ENCODE measurements at regions not wholly inside any gene's neighbourhood (a gene's known extent, or its start where the extent isn't known, plus 50 kb on each side); places are given as distances from the start of the nearest gene placed in this dataset.

DNA sequence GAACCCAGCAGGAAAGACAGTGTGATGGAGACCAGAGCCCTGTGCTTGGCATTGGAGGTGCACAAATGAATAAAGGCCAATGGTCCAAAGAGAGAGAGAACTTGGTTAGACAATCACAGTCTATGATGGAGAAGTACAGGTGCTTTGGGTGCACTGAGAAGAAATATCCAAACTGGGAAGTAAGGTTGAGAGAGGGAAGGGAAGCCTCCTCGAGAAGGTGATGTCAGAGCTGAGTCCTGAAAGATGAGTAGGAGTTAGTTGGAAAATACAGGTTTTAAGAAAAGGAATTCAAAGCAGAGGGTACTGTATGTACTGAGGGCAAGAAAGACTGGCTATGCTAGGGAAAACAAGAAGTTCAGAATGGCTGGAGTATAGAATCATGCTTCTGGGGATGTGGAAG, 94.1 kb upstream of the CD53 start:
- Mint-ChIP-seq H3K4me3 (no peak overlapping the region), H3K27ac (no peak overlapping the region), H3K9me3 (no peaks in the 10 kb centered on the region), H3K4me1 (peaks cover 15% of the 10 kb centered on the region), H3K36me3 (ENCODE audit: low read depth) (no peaks in the 10 kb centered on the region), H3K27me3 (peaks cover 20% of the 10 kb centered on the region)
- DNase-seq, result no peak
- intact Hi-C loops (cut with micrococcal nuclease), result no loop called here

DNA sequence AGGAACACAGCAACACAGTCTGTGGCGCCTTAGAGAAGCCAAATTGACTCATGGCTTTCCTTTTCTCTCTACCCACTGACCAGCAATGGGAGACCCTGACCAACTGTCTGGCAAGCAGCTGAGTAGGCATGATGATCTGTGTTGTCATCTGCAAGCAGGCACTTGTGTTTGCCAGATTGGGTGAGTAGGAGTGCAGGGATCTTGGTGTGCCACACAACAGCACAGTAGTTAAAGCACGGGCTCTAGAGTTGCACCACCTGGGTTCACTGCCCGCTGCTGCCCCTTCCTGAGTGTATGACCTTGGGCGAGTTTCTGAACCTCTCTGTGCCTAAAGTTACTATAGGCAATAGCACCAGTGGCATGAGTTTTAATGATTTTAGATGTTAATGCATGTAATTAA, 95.7 kb upstream of the CD53 start:
- H3K9me3 Mint-ChIP-seq, result no peaks in the 10 kb centered on the region
- intact Hi-C loops (cut with micrococcal nuclease), result no loop called here
- no peaks in the 10 kb centered on the region for H3K36me3 Mint-ChIP-seq (ENCODE audit: low read depth)
- peaks cover 7% of the 10 kb centered on the region for H3K4me1 Mint-ChIP-seq
- H3K27ac Mint-ChIP-seq, result no peak overlapping the region
- DNase-seq, result no peak
- peaks cover 32% of the 10 kb centered on the region for H3K27me3 Mint-ChIP-seq
- no peak overlapping the region for H3K4me3 Mint-ChIP-seq

- H3K27me3 Mint-ChIP-seq, result peaks cover 39% of the 10 kb centered on the region
- H3K9me3 Mint-ChIP-seq, result no peaks in the 10 kb centered on the region
- H3K36me3 Mint-ChIP-seq (ENCODE audit: low read depth), result no peaks in the 10 kb centered on the region
- H3K27ac Mint-ChIP-seq, result no peak overlapping the region
- H3K4me1 Mint-ChIP-seq, result peaks cover 2% of the 10 kb centered on the region
- no peak overlapping the region for H3K4me3 Mint-ChIP-seq
- peak; percentile 21 for DNase-seq
- intact Hi-C loops (cut with micrococcal nuclease), result no loop called here
These were observed 98.5 kb upstream of the CD53 start for GRCh38 chr1:110774398-110774797.

DNA sequence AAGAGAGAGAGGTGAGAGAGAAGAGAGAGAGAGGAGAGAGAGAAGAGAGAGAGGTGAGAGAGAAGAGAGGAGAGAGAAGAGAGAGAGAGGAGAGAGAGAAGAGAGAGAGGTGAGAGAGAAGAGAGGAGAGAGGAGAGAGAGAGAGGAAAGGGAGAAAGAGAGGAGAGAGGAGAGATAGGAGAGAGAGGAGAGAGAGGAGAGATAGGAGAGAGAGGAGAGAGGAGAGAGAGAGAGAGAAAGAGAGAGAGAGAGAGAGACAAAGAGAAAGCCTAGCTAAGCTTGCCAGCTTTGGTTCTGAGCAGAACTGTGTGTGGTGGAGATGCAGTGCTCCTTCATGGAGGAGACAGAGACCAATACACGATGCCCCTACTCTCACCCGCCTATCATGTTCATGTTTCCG, 99.1 kb upstream of the KCNA3 start:
- intact Hi-C loops (cut with micrococcal nuclease), result no loop called here
- H3K4me3 Mint-ChIP-seq, result no peak overlapping the region
- H3K36me3 Mint-ChIP-seq (ENCODE audit: low read depth), result no peaks in the 10 kb centered on the region
- peaks cover 2% of the 10 kb centered on the region for H3K4me1 Mint-ChIP-seq
- H3K27ac Mint-ChIP-seq, result no peak overlapping the region
- DNase-seq, result no peak
- H3K27me3 Mint-ChIP-seq, result peaks cover 39% of the 10 kb centered on the region
- no peaks in the 10 kb centered on the region for H3K9me3 Mint-ChIP-seq

DNA sequence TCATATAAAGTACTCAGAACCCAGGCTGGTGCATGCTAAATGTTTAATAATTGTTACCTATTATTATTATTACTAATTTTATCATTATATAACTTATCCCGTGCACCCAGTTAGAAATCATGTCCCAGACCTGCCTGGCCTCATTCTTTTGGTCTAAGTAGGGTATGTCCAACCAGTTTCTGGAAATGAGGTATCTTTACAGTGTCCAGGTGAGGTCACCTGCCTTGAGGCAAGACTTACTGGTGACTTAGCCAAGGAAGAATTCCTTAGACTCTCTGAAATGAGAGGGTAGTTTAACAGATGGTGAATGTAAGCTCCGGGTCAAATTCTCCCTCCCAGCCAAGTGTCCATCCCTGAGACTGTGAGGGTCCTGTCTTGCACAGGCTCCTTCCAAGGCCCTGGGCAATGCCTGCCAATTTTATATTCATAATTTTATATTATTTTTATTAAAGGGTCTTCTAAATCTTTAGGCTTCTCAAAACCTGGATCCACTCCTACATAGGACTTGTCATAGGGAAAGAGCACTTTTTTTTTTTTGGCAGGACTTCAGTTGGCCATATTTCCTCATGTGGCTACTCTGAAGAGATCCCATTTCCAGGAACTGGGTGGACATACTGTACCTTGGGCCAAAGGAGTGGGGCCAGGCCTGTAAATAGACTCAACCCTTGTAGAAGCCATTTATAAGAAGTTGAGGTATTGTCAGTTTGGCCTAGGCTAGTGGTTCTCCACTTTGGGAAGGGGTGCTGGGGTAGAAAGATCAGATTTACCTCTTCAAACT, 96.7 kb upstream of the KCNA3 start:
- DNase-seq, result no peak
- intact Hi-C loops (cut with micrococcal nuclease), result no loop called here
- Mint-ChIP-seq H3K9me3 (no peaks in the 10 kb centered on the region), H3K27ac (no peak overlapping the region), H3K36me3 (ENCODE audit: low read depth) (no peaks in the 10 kb centered on the region), H3K4me3 (no peak overlapping the region), H3K4me1 (peaks cover 2% of the 10 kb centered on the region), H3K27me3 (peaks cover 46% of the 10 kb centered on the region)

GRCh38 chr1:110770832-110771231, 96.1 kb upstream of the KCNA3 start:
- Mint-ChIP-seq H3K9me3 (no peaks in the 10 kb centered on the region), H3K4me3 (no peak overlapping the region)

GRCh38 chr1:110768605-110769004, 93.9 kb upstream of the KCNA3 start:
- intact Hi-C loops (cut with micrococcal nuclease), result loop anchor here (5.0 kb wide), 1 partner anchor 96 kb away; the partner anchor contains the start of gene KCNA3
- Mint-ChIP-seq H3K4me3 (no peak overlapping the region), H3K4me1 (peaks cover 10% of the 10 kb centered on the region), H3K27ac (no peak overlapping the region), H3K9me3 (no peaks in the 10 kb centered on the region), H3K27me3 (peaks cover 39% of the 10 kb centered on the region), H3K36me3 (ENCODE audit: low read depth) (no peaks in the 10 kb centered on the region)
- DNase-seq, result no peak

More at GRCh38 chr1:110770832-110771231, 96.1 kb upstream of the KCNA3 start:
- Mint-ChIP-seq H3K36me3 (ENCODE audit: low read depth) (no peaks in the 10 kb centered on the region), H3K27me3 (peaks cover 43% of the 10 kb centered on the region), H3K27ac (no peak overlapping the region), H3K4me1 (peaks cover 5% of the 10 kb centered on the region)
- intact Hi-C loops (cut with micrococcal nuclease), result no loop called here
- no peak for DNase-seq

GRCh38 chr1:110766336-110766647, 91.6 kb upstream of the KCNA3 start:
- no peak overlapping the region for H3K4me3 Mint-ChIP-seq
- no peak overlapping the region for H3K27ac Mint-ChIP-seq

DNA sequence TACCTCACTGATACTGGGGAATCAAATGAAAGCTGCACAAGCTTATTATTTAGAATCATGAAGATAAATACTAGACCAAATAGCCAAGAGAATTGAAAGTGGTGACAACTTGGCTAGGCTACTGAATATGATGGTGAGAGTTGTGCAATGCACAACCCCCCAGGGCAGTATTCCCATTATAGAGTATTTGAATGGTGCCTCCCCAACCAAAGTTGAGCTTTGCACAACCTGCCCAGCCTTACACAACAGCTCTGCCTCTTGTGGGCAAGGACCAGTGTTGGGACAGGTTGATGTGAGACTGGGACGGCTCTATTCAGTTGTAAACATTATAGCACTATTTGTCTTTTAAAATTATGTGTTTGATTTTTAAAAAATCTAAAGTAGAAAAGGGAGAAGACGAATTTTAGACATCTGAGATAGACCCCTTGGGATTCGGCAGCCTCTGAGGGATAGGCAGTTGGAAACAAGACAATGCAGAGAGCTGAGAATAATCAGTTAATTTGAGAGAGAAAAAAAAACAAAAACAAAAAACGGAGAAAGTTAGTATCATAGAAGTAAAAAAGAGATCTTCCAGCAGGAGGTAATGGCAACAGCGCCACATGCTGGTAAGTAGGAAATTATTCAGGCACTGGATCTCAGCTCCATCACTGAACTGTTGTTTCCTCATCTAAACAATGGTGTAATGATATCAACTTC, 91.0 kb upstream of the KCNA3 start:
- Mint-ChIP-seq H3K27ac (no peak overlapping the region), H3K9me3 (no peaks in the 10 kb centered on the region)
- intact Hi-C loops (cut with micrococcal nuclease), result loop anchor here (1.0 to 5.0 kb wide), 4 partner anchors 18 to 146 kb away; partner anchors contain the start of gene KCNA3

More at GRCh38 chr1:110766336-110766647, 91.6 kb upstream of the KCNA3 start:
- no peaks in the 10 kb centered on the region for H3K36me3 Mint-ChIP-seq (ENCODE audit: low read depth)
- no peak for DNase-seq
- H3K27me3 Mint-ChIP-seq, result peaks cover 33% of the 10 kb centered on the region
- intact Hi-C loops (cut with micrococcal nuclease), result loop anchor here (1.0 to 5.0 kb wide), 4 partner anchors 17 to 147 kb away; partner anchors contain the start of gene KCNA3
- no peaks in the 10 kb centered on the region for H3K9me3 Mint-ChIP-seq
- H3K4me1 Mint-ChIP-seq, result peaks cover 9% of the 10 kb centered on the region

GRCh38 chr1:110763149-110763548, 88.4 kb upstream of the KCNA3 start:
- Mint-ChIP-seq H3K9me3 (peaks cover 5% of the 10 kb centered on the region), H3K4me3 (no peak overlapping the region), H3K36me3 (ENCODE audit: low read depth) (no peaks in the 10 kb centered on the region), H3K4me1 (peaks cover 9% of the 10 kb centered on the region), H3K27ac (no peak overlapping the region), H3K27me3 (peaks cover 31% of the 10 kb centered on the region)
- no peak for DNase-seq
- intact Hi-C loops (cut with micrococcal nuclease), result loop anchor here (1.0 kb wide), 1 partner anchor 24 kb away; no protein-coding TSS in a partner anchor

More for the DNA sequence above, 91.0 kb upstream of the KCNA3 start:
- Mint-ChIP-seq H3K27me3 (peaks cover 36% of the 10 kb centered on the region), H3K36me3 (ENCODE audit: low read depth) (no peaks in the 10 kb centered on the region), H3K4me3 (peak overlapping the region; percentile 2), H3K4me1 (peaks cover 9% of the 10 kb centered on the region)
- DNase-seq, result peak; percentile 86

DNA sequence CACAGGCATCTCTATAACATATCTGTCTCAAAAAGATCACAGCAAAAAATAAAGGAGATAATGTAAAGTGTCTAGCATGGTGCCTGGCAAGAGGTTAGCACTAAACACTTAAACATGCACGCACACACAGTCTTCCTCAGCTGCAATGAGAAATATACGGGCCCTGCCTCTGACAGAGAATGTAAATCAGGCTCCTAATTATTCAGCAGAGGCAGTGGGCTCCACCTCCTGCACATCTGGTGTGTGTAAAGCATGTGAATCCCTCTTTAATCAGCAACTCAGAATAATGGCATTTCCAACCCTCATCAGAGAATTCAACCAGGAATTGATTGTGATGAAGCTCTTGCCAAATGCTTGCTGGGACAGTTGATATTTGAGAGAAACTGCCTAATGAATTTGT, 85.6 kb upstream of the KCNA3 start:
- Mint-ChIP-seq H3K36me3 (ENCODE audit: low read depth) (no peaks in the 10 kb centered on the region), H3K27ac (no peak overlapping the region), H3K27me3 (peaks cover 36% of the 10 kb centered on the region), H3K9me3 (peaks cover 5% of the 10 kb centered on the region), H3K4me3 (no peak overlapping the region), H3K4me1 (peaks cover 2% of the 10 kb centered on the region)
- intact Hi-C loops (cut with micrococcal nuclease), result no loop called here
- no peak for DNase-seq

- no peak for DNase-seq
- Mint-ChIP-seq H3K4me1 (no peaks in the 10 kb centered on the region), H3K27ac (no peak overlapping the region), H3K36me3 (ENCODE audit: low read depth) (no peaks in the 10 kb centered on the region), H3K9me3 (peaks cover 5% of the 10 kb centered on the region), H3K27me3 (peaks cover 52% of the 10 kb centered on the region), H3K4me3 (no peak overlapping the region)
- intact Hi-C loops (cut with micrococcal nuclease), result no loop called here
These were observed 81.8 kb upstream of the KCNA3 start for GRCh38 chr1:110756506-110756905.

- no peaks in the 10 kb centered on the region for H3K36me3 Mint-ChIP-seq (ENCODE audit: low read depth)
- H3K27ac Mint-ChIP-seq, result no peak overlapping the region
- H3K9me3 Mint-ChIP-seq, result no peaks in the 10 kb centered on the region
- no peaks in the 10 kb centered on the region for H3K4me1 Mint-ChIP-seq
- H3K4me3 Mint-ChIP-seq, result no peak overlapping the region
- peaks cover 56% of the 10 kb centered on the region for H3K27me3 Mint-ChIP-seq
- intact Hi-C loops (cut with micrococcal nuclease), result no loop called here
- no peak for DNase-seq
These were observed 78.4 kb upstream of the KCNA3 start for GRCh38 chr1:110752941-110753725.

DNA sequence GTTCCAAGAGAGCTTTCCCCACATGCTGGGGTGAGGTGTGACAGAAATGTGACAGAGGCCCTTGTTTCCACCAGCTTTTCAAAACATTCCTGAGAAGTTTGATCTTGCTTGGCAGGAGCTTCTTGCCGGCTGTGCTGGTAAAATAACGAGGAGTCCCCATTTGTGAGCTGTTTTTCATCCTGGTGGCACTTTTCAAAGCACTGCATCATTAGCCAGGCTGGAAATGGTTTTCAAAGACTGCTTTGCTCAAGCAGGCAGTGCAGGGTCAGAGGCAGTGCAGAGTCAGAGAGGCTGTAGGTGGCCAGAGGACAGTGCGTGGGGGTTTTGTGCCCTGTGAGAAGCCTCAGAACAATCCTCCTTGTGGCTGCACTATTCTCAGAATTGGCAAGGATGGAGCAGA, 75.8 kb upstream of the KCNA3 start:
- Mint-ChIP-seq H3K27ac (no peak overlapping the region), H3K36me3 (ENCODE audit: low read depth) (no peaks in the 10 kb centered on the region), H3K4me3 (no peak overlapping the region), H3K27me3 (peaks cover 44% of the 10 kb centered on the region), H3K9me3 (no peaks in the 10 kb centered on the region), H3K4me1 (no peaks in the 10 kb centered on the region)
- intact Hi-C loops (cut with micrococcal nuclease), result no loop called here
- no peak for DNase-seq

Data from activated CD4-positive, alpha-beta T cell treated with anti-CD3 and anti-CD28 coated beads, Interleukin-2, amount 10 ng/mL, durations not matched to agents 24 days and 14 days (primary cell).